ENCODE measurements at regions not wholly inside any gene's neighbourhood (a gene's known extent, or its start where the extent isn't known, plus 50 kb on each side); places are given as distances from the start of the nearest gene placed in this dataset.

- TF ChIP-seq FOSB (CRISPR knock-in tag; IDR thresholded peaks at IDR 0.05) = no peak
- no peak for DNase-seq (ENCODE audit: low read depth in 1 of 2, low spot score in 1 of 2)
- H3K9me3 ChIP-seq = no peaks in the 10 kb centered on the region
- ATAC-seq = no peak
- FAIRE-seq = no peak
- ChIA-PET POLR2A (no interaction called here), CTCF (no interaction called here)
- 14% methylated on average over 5 of the region's 5 CpGs for WGBS (ENCODE audit: missing lambda C conversion rate)
- H3K4me3 ChIP-seq = no peak overlapping the region
- no peaks in the 10 kb centered on the region for H3K4me1 ChIP-seq
- no peak overlapping the region for H3K4me2 ChIP-seq
- no peak overlapping the region for H3K27ac ChIP-seq
Measured at GRCh38 chr5:4730279-4730678, 409.9 kb upstream of the ADAMTS16 start.

GRCh38 chr5:4734348-4734747, 405.8 kb upstream of the ADAMTS16 start:
- Histone ChIP-seq H3K4me3 (no peak overlapping the region), H3K27ac (no peak overlapping the region), H3K4me1 (no peaks in the 10 kb centered on the region), H3K9me3 (no peaks in the 10 kb centered on the region), H3K4me2 (no peak overlapping the region)
- DNase-seq (ENCODE audit: low read depth in 1 of 2, low spot score in 1 of 2) (no peak), ATAC-seq (no peak), FAIRE-seq (no peak)
- WGBS (ENCODE audit: missing lambda C conversion rate) = 9% methylated on average over 2 of the region's 2 CpGs
- POLR2A ChIA-PET = no interaction called here
- CTCF ChIA-PET = no interaction called here
- TF ChIP-seq FOSB (CRISPR knock-in tag; IDR thresholded peaks at IDR 0.05) = no peak
- no peak for TF ChIP-seq ZSCAN20 (CRISPR knock-in tag; IDR thresholded peaks at IDR 0.05)

GRCh38 chr5:4735261-4735660, 404.9 kb upstream of the ADAMTS16 start:
- FAIRE-seq (no peak), ATAC-seq (no peak), DNase-seq (ENCODE audit: low read depth in 1 of 2, low spot score in 1 of 2) (no peak)
- Histone ChIP-seq H3K4me2 (no peak overlapping the region), H3K4me3 (no peak overlapping the region), H3K9me3 (no peaks in the 10 kb centered on the region), H3K27ac (no peak overlapping the region), H3K4me1 (no peaks in the 10 kb centered on the region)
- TF ChIP-seq, protein P1, sequence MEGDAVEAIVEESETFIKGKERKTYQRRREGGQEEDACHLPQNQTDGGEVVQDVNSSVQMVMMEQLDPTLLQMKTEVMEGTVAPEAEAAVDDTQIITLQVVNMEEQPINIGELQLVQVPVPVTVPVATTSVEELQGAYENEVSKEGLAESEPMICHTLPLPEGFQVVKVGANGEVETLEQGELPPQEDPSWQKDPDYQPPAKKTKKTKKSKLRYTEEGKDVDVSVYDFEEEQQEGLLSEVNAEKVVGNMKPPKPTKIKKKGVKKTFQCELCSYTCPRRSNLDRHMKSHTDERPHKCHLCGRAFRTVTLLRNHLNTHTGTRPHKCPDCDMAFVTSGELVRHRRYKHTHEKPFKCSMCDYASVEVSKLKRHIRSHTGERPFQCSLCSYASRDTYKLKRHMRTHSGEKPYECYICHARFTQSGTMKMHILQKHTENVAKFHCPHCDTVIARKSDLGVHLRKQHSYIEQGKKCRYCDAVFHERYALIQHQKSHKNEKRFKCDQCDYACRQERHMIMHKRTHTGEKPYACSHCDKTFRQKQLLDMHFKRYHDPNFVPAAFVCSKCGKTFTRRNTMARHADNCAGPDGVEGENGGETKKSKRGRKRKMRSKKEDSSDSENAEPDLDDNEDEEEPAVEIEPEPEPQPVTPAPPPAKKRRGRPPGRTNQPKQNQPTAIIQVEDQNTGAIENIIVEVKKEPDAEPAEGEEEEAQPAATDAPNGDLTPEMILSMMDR (IDR thresholded peaks at IDR 0.05) = no peak
- TF ChIP-seq BCL3 (IDR thresholded peaks at IDR 0.05) (no peak), JUN (IDR thresholded peaks at IDR 0.05) (no peak), PHF8 (IDR thresholded peaks at IDR 0.05; ENCODE audit: borderline replicate concordance, low read depth) (no peak), ESRRA (IDR thresholded peaks at IDR 0.05; ENCODE audit: borderline replicate concordance, low read length) (no peak), RAD21 (conservative IDR thresholded peaks at IDR 0.05 in 1 of 2, IDR thresholded peaks at IDR 0.05 in 1 of 2) (no peak), HEYL (CRISPR knock-in tag; IDR thresholded peaks at IDR 0.05) (no peak), POLR2A (IDR thresholded peaks at IDR 0.05; ENCODE audit: low read length) (no peak), RARB (CRISPR knock-in tag; IDR thresholded peaks at IDR 0.05) (no peak), E2F6 (IDR thresholded peaks at IDR 0.05; ENCODE audit: borderline replicate concordance, low read depth) (no peak), JUNB (IDR thresholded peaks at IDR 0.05) (no peak), EHF (CRISPR knock-in tag; IDR thresholded peaks at IDR 0.05) (no peak), EHMT2 (IDR thresholded peaks at IDR 0.05; ENCODE audit: low read depth) (no peak), TP53 (CRISPR knock-in tag; IDR thresholded peaks at IDR 0.05) (no peak), HDAC2 (IDR thresholded peaks at IDR 0.05) (no peak), HOXB5 (CRISPR knock-in tag; IDR thresholded peaks at IDR 0.05) (no peak), KDM1A (IDR thresholded peaks at IDR 0.05; ENCODE audit: low read depth) (no peak), EP300 (IDR thresholded peaks at IDR 0.05) (no peak), POLR2AphosphoS2 (conservative IDR thresholded peaks at IDR 0.05; ENCODE audit: low read length) (no peak), TFCP2L1 (CRISPR knock-in tag; IDR thresholded peaks at IDR 0.05) (no peak)
- ChIA-PET POLR2A (no interaction called here), CTCF (no interaction called here)
- WGBS (ENCODE audit: missing lambda C conversion rate) = 1% methylated on average over 3 of the region's 3 CpGs
